Left ventricle myocardium superior (tissue), 1 donor: ENCODE measurements at regions not wholly inside any gene's neighbourhood (a gene's known extent, or its start where the extent isn't known, plus 50 kb on each side); places are given as distances from the start of the nearest gene placed in this dataset.
"Not testable (repeated sequence)": the region's sequence is repeated elsewhere in the genome, so short reads cannot be mapped to it uniquely, and the experiment has no call there.

Experiments used
- ATAC-seq: fragments of 200-7000 bp; cut with Tn5 transposase; one replicate; pipeline ENCODE4 v1.9.1; 2020; ENCODE audit warnings: mild to moderate bottlenecking, moderate library complexity
- DNase-seq: peaks from one replicate; pipeline ENCODE4 v3.0.0-alpha.2; 2020
- intact Hi-C: fragments of 100-400 bp; cut with micrococcal nuclease; formaldehyde crosslinking; loops from one replicate; pipeline ENCODE4 v1.11.0; 2022
- donor health status: DM: no; HTN: yes; CAD: no; lungs with severe emphysema.

- intact Hi-C loops: no loop called here
- DNase-seq (no peak), ATAC-seq (no peak)
These were observed 186.1 kb downstream of the MTERF1 start for GRCh38 chr7:91694351-91694841.

- no peak for DNase-seq
- intact Hi-C loops: no loop called here
- no peak for ATAC-seq
These were observed 169.6 kb downstream of the MTERF1 start for GRCh38 chr7:91710881-91711280.

GRCh38 chr7:91713669-91714068 lies 166.8 kb downstream of the MTERF1 start:
- intact Hi-C loops: no loop called here
- ATAC-seq (no peak), DNase-seq (no peak)

DNA sequence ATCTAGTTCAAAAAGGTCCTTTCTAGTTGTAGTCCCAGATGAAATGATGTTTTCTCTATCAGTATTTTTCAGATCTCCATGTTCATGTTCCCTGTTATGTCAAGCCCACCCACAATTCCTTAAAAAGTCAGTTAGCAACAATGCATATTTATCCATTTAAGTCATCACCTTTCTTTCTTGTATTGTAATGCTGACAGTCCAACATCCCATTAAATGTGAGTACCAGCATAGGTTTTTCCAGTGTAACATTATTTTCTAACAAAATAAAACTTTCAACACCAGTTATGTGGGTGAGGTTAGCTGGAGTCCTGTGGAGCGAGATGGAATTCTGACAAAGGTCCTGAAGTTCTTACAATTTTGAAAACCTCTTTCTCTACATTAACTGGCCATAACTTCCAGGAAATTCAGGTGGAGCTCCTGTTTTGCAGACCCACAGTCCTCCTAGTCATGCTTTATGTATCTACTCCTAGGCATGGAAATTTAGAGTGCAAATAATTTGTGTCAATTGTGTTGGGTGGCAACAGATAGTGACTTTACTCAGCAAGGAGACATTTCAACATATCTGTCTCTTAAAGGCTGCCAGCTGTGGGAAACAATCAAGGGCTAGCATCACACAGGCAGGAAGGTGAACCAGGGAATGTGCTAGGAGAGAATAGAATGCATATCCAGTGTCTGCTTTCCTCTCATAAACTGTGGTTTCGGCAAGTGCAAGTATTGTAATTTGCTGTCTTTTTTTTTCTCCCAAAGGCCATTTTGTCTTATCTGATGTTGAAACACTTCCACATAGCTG lies 162.6 kb downstream of the MTERF1 start:
- intact Hi-C loops: no loop called here
- DNase-seq (no peak), ATAC-seq (no peak)

GRCh38 chr7:91719008-91719407 lies 161.5 kb downstream of the MTERF1 start:
- ATAC-seq (no peak), DNase-seq (no peak)
- intact Hi-C loops: no loop called here

- DNase-seq: no peak
- intact Hi-C loops: no loop called here
- ATAC-seq: no peak
These were observed 160.1 kb downstream of the MTERF1 start for GRCh38 chr7:91720260-91720937.

DNA sequence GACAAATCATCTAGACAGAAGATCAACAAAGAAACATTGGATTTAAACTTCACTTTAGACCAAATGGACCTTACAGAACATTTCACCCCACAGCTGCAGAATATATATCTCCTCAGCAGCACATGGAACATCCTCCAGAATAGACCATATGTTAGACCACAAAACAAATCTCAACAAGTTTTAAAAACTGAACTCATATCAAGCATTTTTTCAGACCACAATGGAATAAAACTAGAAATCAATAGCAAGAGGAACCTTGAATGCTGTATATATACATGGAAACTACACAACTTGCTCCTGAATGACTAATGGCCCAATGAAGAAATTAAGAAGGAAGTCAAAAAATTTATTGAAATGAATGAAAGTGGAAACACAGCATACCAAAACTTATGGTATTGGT lies 157.7 kb downstream of the MTERF1 start:
- ATAC-seq (no peak), DNase-seq (no peak)
- intact Hi-C loops: no loop called here

DNA sequence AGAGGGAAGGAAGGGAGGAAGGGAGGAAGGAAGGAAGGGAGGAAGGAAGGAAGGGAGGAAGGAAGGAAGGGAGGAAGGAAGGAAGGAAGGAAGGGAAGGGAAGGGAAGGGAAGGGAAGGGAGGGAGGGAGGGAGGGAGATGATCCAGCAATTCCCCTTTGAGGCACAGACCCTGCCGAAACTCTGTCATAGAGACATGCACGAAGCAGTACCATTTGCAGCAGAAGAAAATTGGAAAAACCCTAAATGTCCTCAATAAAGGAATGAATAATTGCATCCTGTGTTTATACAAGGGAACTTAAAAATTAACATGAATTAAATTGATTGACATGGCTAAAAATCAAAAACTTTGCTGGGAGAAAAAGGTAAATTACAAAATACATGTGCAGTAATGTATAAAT lies 151.5 kb downstream of the MTERF1 start:
- ATAC-seq, intact Hi-C loops, DNase-seq: not testable (repeated sequence)

DNA sequence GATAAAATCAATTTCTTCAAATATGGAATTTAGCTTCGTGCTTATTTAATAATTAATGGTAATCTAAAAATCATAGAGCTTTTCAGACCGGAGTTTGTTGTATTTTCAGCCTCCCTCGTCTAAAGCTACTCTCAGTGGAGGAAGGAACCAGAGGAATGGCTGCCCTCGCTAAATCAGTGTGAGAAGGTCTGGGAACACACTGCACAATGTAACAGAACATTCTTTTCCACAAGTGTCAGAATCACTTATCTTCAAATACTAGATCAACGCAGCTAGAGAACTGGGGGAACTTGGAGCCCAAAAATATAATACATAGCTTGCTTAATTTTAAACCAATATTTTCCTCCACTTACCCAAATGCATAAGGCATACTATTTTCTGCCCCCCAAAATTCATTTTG lies 148.5 kb downstream of the MTERF1 start:
- peak; percentile 62 for ATAC-seq
- no peak for DNase-seq
- intact Hi-C loops: no loop called here

- intact Hi-C loops: no loop called here
- DNase-seq (no peak), ATAC-seq (no peak)
These were observed 131.1 kb downstream of the MTERF1 start for GRCh38 chr7:91749418-91749817.

GRCh38 chr7:91750091-91750490 lies 130.4 kb downstream of the MTERF1 start:
- intact Hi-C loops: no loop called here
- DNase-seq: no peak
- no peak for ATAC-seq

- DNase-seq: no peak
- no peak for ATAC-seq
- intact Hi-C loops: no loop called here
These were observed 128.4 kb downstream of the MTERF1 start for GRCh38 chr7:91752102-91752501.

DNA sequence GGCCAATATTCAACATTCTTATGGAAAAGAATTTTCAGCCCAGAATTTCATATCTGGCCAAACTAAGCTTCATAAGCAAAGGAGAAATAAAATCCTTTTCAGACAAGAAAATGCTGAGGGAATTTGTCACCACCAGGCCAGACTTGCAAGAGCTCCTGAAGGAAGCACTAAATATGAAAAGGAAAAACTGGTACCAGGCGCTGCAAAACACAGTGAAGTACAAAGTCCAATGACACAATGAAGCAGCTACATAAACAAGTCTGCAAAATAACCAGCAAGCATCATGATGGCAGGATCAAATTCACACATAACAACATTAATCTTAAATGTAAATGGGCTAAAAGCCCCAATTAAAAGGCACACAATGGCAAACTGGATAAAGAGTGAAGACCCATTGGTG lies 126.2 kb downstream of the MTERF1 start:
- intact Hi-C loops, ATAC-seq, DNase-seq: not testable (repeated sequence)

- intact Hi-C loops: not testable (repeated sequence)
These were observed 125.4 kb downstream of the MTERF1 start for GRCh38 chr7:91755121-91755520.

DNA sequence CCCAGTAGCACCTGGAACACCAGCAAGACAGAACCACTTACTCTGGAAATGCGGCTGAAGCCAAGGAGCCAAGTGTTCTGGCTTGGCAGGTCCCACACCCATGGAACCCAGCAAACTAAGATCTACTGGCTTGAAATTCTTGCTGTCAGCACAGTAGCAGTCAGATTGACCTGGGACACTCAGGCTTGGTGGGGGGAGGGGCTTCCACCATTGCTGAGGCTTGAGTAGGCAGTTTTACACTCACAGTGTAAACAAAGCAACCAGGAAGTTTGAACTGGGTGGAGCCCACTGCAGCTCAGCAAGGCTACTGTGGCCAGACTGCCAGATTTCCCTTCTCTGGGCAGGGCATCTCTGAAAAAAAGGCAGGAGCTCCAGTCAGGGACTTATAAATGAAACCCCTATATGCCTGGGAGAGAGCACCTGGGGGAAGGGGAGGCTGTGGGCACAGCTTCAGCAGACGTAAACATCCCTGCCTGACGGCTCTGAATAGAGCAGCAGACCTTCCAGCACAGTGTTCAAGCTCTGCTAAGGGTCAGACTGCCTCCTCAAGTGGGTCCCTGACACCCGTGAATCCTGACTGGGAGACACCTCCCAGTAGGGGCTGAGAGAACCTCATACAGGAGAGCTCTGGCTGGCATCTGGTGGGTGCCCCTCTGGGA lies 121.2 kb downstream of the MTERF1 start:
- no peak for DNase-seq
- no peak for ATAC-seq
- intact Hi-C loops: no loop called here

More at GRCh38 chr7:91755121-91755520, 125.4 kb downstream of the MTERF1 start:
- not testable (repeated sequence) for ATAC-seq, DNase-seq

DNA sequence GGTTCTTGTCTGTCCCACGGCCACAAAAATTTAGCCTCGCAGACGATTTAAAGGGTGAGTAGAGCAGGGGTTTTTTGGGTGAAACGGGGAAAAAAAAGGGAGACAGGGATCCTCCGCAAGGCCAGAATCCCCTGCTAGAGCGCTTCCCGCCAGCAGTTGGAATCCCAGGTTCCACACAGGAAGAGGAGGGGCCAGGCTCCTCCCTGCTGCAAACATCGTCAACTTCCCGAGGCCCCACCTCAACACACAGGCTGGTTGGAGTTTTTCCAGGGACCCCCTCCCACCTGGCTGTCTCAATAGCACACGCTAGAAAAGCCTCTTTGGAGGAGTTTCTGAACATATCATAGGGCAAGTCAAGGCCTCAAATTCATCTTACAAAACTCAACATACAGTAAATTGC lies 112.7 kb downstream of the MTERF1 start:
- DNase-seq: no peak
- no peak for ATAC-seq
- intact Hi-C loops: no loop called here

- intact Hi-C loops: no loop called here
- no peak for DNase-seq
- peak; percentile 16 for ATAC-seq
These were observed 109.1 kb downstream of the MTERF1 start for GRCh38 chr7:91771394-91771793.

DNA sequence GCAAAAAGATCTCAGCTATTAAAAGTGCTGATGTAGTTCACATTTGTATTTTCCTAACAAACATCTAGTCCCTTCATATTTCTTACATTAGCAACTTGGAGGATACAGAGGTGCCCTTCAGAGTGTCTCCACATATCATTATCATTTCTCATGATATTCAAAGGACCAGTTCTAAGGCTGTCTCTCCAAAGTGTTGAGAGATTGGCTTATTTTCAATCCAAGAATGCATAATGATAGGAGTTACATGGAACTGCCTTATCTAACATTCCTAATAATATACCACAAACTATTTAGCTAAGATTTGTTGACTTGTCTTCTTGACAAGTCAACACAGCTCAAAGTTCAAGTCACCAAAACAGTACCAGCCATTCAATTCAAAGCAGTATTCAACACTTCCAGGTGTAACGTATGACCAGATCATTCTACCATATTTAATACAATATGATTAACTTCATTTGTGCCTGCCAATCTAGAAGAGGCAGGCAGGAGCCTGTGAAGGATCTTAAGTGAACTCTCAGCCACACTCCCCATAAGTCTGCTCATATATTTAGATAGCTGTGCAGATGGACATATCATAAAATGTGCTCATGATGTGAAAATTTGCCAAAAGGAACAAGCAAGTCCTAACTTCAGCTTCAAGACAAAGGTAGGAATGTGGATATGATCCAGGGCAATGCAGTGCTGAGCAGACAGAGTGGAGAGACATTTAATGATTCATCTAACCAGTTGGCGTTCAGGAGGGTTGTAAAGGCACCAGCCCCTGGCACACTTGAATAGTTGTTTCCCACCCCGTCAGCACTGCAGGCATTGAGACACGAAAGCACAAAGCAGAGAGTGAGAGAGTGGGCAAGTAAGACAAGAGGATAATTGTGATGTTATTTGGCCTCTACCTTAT lies 108.3 kb downstream of the MTERF1 start:
- DNase-seq (no peak), ATAC-seq (peak; percentile 89)
- intact Hi-C loops: no loop called here

DNA sequence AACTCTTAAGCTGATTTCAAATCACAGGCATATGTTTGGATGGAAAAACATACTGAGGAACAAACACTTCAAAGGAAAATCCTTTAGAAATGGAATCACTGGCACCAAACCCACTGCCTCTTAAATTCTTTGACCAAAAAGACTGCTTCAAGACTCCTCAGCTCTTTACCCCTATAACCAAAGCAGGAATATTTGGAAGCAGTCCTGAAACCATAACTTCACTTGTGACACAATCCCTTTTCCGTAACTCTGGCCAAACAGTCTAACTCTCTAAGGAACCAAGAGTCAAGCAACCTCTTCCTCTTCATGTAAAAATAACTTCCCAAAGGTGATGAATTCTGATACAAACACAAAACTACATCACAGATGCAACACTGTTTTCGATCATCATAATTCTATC lies 104.3 kb downstream of the MTERF1 start:
- intact Hi-C loops: no loop called here
- no peak for ATAC-seq
- DNase-seq: no peak
